T-cell (primary cell): ENCODE measurements at regions not wholly inside any gene's neighbourhood (a gene's known extent, or its start where the extent isn't known, plus 50 kb on each side); places are given as distances from the start of the nearest gene placed in this dataset.

Source experiments
- ATAC-seq, 4 experiments: fragments of 200-7000 bp in 3 of 4; fragments of 150-1000 bp in 1 of 4; cut with Tn5 transposase; replicated peaks in 1 of 4; 1 replicate in 3 of 4; 2 replicates in 1 of 4; pipeline ENCODE4 v1.10.0; 2021; ENCODE audit warnings: moderate library complexity in 3 of 4, mild to moderate bottlenecking in 2 of 4, moderate number of reproducible peaks in 1 of 4
- CTCF ChIA-PET, 2 donors: fragments of 300-600 bp; sonication (Branson Sonifier 250); formaldehyde crosslinking; loops; one replicate each; lab custom pipeline; 2022; ENCODE audit warnings: antibody characterized with exemption in 2 of 2; lab: Charles Lee
- POLR2A ChIA-PET, 2 donors: fragments of 300-600 bp; sonication (Branson Sonifier 250); formaldehyde crosslinking; loops; one replicate each; lab custom pipeline; 2022; ENCODE audit warnings: antibody characterized with exemption in 2 of 2; lab: Charles Lee
- DNase-seq, 35 experiments: peaks; one replicate each; pipeline versions ENCODE4 v3.0.0 to v3.0.0-alpha.2; 2013 to 2023
- H3K27ac ChIP-seq: one replicate; pipeline ENCODE4 v1.5.1; 2013; ENCODE audit warnings: low read length
- H3K27me3 ChIP-seq, 2 experiments: replicated peaks in 1 of 2; 1 replicate in 1 of 2; 2 replicates in 1 of 2; pipeline versions ENCODE4 v1.6.1 to v1.7.0; 2013; ENCODE audit warnings: low read length in 1 of 2, mixed read lengths in 1 of 2; ENCODE audit not compliant: control insufficient read depth in 2 of 2, insufficient read depth in 2 of 2; ENCODE audit errors: extremely low read depth in 1 of 2
- H3K36me3 ChIP-seq, 2 donors: 1 replicate in 1 of 2; 2 replicates in 1 of 2; pipeline versions ENCODE4 v1.6.1 to v1.7.0; 2013; ENCODE audit warnings: low read length in 1 of 2; ENCODE audit not compliant: control insufficient read depth in 2 of 2, insufficient read depth in 1 of 2; ENCODE audit errors: extremely low read depth in 1 of 2
- H3K4me1 ChIP-seq, 2 experiments: 1 replicate in 1 of 2; 2 replicates in 1 of 2; pipeline versions ENCODE4 v1.6.1 to v1.7.0; 2013; ENCODE audit warnings: low read length in 2 of 2, mixed read lengths in 1 of 2; ENCODE audit not compliant: insufficient read depth in 2 of 2, control insufficient read depth in 1 of 2; ENCODE audit errors: extremely low read depth in 1 of 2
- H3K4me3 ChIP-seq, 2 donors: 1 replicate in 1 of 2; 2 replicates in 1 of 2; pipeline versions ENCODE4 v1.5.1 to v1.7.0; 2013; ENCODE audit warnings: mild to moderate bottlenecking in 2 of 2, low read length in 1 of 2, moderate library complexity in 1 of 2; ENCODE audit not compliant: control insufficient read depth in 1 of 2; ENCODE audit errors: extremely low read depth in 1 of 2
- H3K9me3 ChIP-seq: 2 replicates; pipeline ENCODE4 v1.7.0; 2013
- H3K27ac Mint-ChIP-seq, 2 donors: one replicate each; pipeline ENCODE4 v1.8.0; 2020 to 2021; ENCODE audit warnings: mild to moderate bottlenecking in 2 of 2, mixed read lengths in 2 of 2
- H3K27me3 Mint-ChIP-seq, 2 donors: one replicate each; pipeline ENCODE4 v1.8.0; 2021 to 2022; ENCODE audit warnings: mixed read lengths in 2 of 2
- H3K36me3 Mint-ChIP-seq: one replicate; pipeline ENCODE4 v1.8.0; 2021; ENCODE audit warnings: mixed read lengths
- H3K4me1 Mint-ChIP-seq, 3 donors: one replicate each; pipeline ENCODE4 v1.8.0; 2020 to 2022; ENCODE audit warnings: mixed read lengths in 3 of 3, mild to moderate bottlenecking in 1 of 3
- H3K4me3 Mint-ChIP-seq, 3 donors: one replicate each; pipeline ENCODE4 v1.8.0; 2020 to 2022; ENCODE audit warnings: mild to moderate bottlenecking in 3 of 3, mixed read lengths in 3 of 3, moderate library complexity in 3 of 3
- H3K9me3 Mint-ChIP-seq, 3 donors: one replicate each; pipeline ENCODE4 v1.8.0; 2020 to 2022; ENCODE audit warnings: mixed read lengths in 3 of 3
- WGBS: methylation state at CpG from one replicate; pipeline ENCODE4 v1.1.5; 2013; ENCODE audit warnings: missing lambda C conversion rate; ENCODE audit not compliant: insufficient coverage; 5-methylcytosine and 5-hydroxymethylcytosine counted together

DNA sequence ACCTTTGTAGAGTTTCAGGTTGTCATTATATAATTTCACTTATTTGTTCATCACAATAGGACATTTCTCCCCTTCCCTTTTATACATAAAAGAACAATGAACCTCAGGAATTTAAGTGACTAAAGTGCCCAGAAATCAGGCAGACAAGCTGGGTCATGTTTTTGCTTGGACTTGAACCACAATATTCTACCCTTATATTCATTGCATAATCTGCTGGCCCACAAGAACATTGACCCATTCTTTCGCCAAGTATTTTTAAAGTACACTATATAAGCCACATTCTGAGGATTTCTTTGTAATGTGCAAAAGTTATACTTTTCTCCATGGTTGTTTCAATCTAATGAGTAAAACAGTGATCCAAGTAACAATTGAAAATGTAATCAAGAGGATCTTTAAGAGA is 637.5 kb upstream of the SLIT2 start:
- no peak overlapping the region for H3K4me3 Mint-ChIP-seq
- no peak for ATAC-seq
- H3K27me3 Mint-ChIP-seq = no peaks in the 10 kb centered on the region
- H3K36me3 ChIP-seq = no peaks in the 10 kb centered on the region
- no peaks in the 10 kb centered on the region for H3K27me3 ChIP-seq
- ChIA-PET CTCF (no interaction called here), POLR2A (no interaction called here)
- WGBS = no CpG with 5 or more reads among the region's 1 CpG
- H3K9me3 ChIP-seq = no peaks in the 10 kb centered on the region
- no peak overlapping the region for H3K27ac ChIP-seq
- H3K27ac Mint-ChIP-seq = no peak overlapping the region
- H3K36me3 Mint-ChIP-seq = no peaks in the 10 kb centered on the region
- no peak for DNase-seq
- H3K4me1 ChIP-seq = no peaks in the 10 kb centered on the region
- H3K4me3 ChIP-seq = no peak overlapping the region
- no peaks in the 10 kb centered on the region for H3K4me1 Mint-ChIP-seq
- peaks cover 22 to 32% (median 27%) of the 10 kb centered on the region in 3 donors for H3K9me3 Mint-ChIP-seq

DNA sequence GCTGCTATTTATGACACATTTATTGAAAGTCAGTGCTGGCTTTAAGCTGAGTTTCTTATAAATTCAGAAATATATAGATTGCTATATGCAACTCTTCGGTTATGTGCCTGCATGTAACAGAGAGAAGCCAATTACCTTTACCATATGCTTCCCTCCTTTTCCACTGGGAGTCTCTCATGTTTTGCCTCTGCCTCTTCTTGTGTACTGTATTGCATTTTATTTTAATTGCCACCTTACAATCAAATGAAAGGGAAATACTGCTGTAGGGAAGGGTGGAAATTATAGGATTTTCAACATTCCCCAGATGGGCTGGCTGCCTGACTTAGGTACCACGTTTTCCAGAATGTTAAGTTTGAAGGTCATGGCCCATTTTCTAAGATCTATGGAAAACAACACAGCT is 655.4 kb upstream of the SLIT2 start:
- Histone ChIP-seq H3K4me3 (no peak overlapping the region), H3K27ac (no peak overlapping the region), H3K36me3 (no peaks in the 10 kb centered on the region), H3K27me3 (no peaks in the 10 kb centered on the region), H3K4me1 (no peaks in the 10 kb centered on the region), H3K9me3 (peaks cover 2% of the 10 kb centered on the region)
- Mint-ChIP-seq H3K4me1 (no peaks in the 10 kb centered on the region), H3K4me3 (no peak overlapping the region), H3K9me3 (peaks cover 11 to 21% (median 17%) of the 10 kb centered on the region in 3 donors), H3K36me3 (no peaks in the 10 kb centered on the region), H3K27me3 (no peaks in the 10 kb centered on the region), H3K27ac (no peak overlapping the region)
- CTCF ChIA-PET = interaction anchor here in 1 of 2 donors (0.5 kb wide), 1 partner anchor 1288 kb away, joined by 8 read pairs; no protein-coding TSS in a partner anchor
- ATAC-seq (no peak), DNase-seq (no peak)
- POLR2A ChIA-PET = no interaction called here
- 17% methylated on average over 1 of the region's 2 CpGs for WGBS

DNA sequence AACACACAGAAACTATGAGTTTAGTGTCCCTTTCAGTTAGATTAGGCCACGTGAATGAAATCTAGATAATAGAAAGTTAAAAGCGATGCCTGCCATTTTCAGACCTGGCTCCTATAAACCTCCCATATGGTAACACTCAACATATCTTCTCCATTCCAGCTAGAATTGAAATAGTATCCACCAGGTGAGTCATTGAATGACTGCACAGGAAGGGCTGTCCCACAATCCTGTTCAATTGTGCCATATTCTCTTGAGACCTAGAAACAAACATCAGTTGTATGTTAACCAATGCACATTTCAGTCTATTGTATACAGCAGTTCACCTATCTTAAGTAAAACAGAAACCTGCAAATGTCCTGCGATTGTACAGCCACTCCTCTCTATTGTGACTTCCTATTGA is 659.3 kb upstream of the SLIT2 start:
- no peaks in the 10 kb centered on the region for H3K4me1 Mint-ChIP-seq
- H3K27ac ChIP-seq = no peak overlapping the region
- ChIA-PET POLR2A (no interaction called here), CTCF (interaction anchor here in 1 of 2 donors (0.6 kb wide), 1 partner anchor 678 kb away, joined by 3 read pairs; no protein-coding TSS in a partner anchor)
- H3K36me3 ChIP-seq = no peaks in the 10 kb centered on the region
- H3K9me3 ChIP-seq = peaks cover 2% of the 10 kb centered on the region
- H3K9me3 Mint-ChIP-seq = peaks cover 12 to 23% (median 19%) of the 10 kb centered on the region in 3 donors
- H3K27me3 ChIP-seq = no peaks in the 10 kb centered on the region
- WGBS = no CpG with 5 or more reads among the region's 3 CpGs
- no peak for DNase-seq
- H3K27me3 Mint-ChIP-seq = no peaks in the 10 kb centered on the region
- H3K4me3 Mint-ChIP-seq = no peak overlapping the region
- ATAC-seq = no peak
- H3K4me1 ChIP-seq = no peaks in the 10 kb centered on the region
- H3K36me3 Mint-ChIP-seq = no peaks in the 10 kb centered on the region
- H3K27ac Mint-ChIP-seq = no peak overlapping the region
- H3K4me3 ChIP-seq = no peak overlapping the region

DNA sequence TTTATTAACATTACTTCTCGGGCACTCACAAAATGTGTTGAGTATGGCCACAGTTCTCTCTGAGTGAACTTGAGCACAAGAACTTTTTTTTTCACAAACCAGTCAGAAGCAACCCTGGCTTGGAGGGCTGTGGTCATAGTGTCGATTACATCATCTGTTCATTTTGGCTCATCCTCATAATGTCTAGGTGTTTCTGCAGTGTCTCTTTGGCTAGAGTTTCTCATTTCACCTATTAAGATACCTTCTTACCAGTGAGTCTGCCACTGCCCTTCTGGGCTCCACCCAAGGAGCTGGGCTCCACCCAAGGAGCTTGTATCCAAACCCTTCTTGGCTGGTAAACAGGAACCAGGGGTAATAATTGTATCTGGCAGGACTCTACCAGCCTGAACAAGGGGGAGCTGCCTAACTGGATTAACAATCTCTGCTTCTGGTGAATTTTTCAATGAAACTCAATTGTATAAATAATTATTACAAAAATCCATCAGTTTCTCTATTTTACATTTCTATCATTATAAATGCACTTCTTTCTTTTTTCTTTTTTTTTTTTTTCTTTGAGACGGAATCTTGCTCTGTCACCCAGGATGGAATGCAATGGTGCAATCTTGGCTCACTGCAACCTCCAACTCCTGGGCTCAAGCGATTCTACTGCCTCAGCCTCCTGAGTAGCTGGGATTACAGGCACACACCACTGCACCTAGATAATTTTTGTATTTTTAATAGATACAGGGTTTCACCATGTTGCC is 667.7 kb upstream of the SLIT2 start:
- Histone ChIP-seq H3K27me3 (no peaks in the 10 kb centered on the region), H3K4me3 (no peak overlapping the region), H3K36me3 (no peaks in the 10 kb centered on the region), H3K4me1 (no peaks in the 10 kb centered on the region), H3K27ac (no peak overlapping the region), H3K9me3 (no peaks in the 10 kb centered on the region)
- DNase-seq (no peak), ATAC-seq (no peak)
- peaks cover 0 to 17% (median 10%) of the 10 kb centered on the region in 3 donors for H3K9me3 Mint-ChIP-seq
- no peaks in the 10 kb centered on the region for H3K36me3 Mint-ChIP-seq
- no peaks in the 10 kb centered on the region for H3K4me1 Mint-ChIP-seq
- no peaks in the 10 kb centered on the region for H3K27me3 Mint-ChIP-seq
- ChIA-PET CTCF (no interaction called here), POLR2A (no interaction called here)
- H3K4me3 Mint-ChIP-seq = no peak overlapping the region
- WGBS = no CpG with 5 or more reads among the region's 4 CpGs
- H3K27ac Mint-ChIP-seq = no peak overlapping the region

DNA sequence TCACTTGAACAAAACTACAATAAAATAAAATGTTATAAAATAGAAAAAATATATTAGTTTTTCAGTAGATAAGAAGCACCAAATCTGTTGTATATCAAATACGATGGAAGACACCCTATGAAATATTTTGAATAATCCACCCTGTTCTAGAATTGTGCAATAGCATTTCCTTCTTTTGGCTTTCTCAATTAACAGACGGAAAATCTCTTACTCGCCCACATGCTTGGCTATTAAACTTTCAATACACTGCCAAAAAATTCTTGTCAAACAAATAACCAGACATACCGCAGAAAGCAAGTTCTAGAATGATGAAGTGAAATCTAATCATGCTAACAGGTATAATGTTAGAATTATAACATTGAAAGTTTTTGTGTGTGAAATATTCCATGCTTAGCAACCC is 671.6 kb upstream of the SLIT2 start:
- CTCF ChIA-PET = no interaction called here
- Histone ChIP-seq H3K9me3 (no peaks in the 10 kb centered on the region), H3K27me3 (no peaks in the 10 kb centered on the region), H3K36me3 (no peaks in the 10 kb centered on the region), H3K4me1 (no peaks in the 10 kb centered on the region), H3K4me3 (no peak overlapping the region), H3K27ac (no peak overlapping the region)
- POLR2A ChIA-PET = interaction anchor here in 1 of 2 donors (0.6 kb wide), 1 partner anchor 1008 kb away, joined by 3 read pairs; no protein-coding TSS in a partner anchor
- DNase-seq (no peak), ATAC-seq (no peak)
- Mint-ChIP-seq H3K4me3 (no peak overlapping the region), H3K36me3 (no peaks in the 10 kb centered on the region), H3K27me3 (no peaks in the 10 kb centered on the region), H3K27ac (no peak overlapping the region), H3K9me3 (peaks cover 4 to 24% (median 15%) of the 10 kb centered on the region in 3 donors), H3K4me1 (no peaks in the 10 kb centered on the region)
- no CpG with 5 or more reads among the region's 4 CpGs for WGBS

DNA sequence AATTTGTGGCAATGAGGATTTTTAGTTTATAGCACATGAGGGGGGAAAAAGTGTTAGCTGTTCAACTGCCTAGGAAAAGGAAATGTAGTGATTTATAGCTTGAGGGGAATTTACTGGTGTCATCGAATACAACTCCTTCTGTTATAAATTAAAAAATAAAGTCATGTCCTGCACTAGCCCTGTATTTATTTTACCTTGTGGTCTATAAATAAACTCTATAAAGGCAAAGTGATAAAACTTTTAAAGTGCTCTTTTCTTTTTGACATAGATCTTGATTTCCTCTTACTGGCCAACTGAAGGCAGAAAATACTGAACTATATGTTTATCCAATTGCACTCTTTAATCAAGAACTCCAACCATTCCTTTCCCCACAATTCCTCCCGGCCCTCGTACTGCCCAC is 672.1 kb upstream of the SLIT2 start:
- H3K4me3 Mint-ChIP-seq = no peak overlapping the region
- no peaks in the 10 kb centered on the region for H3K4me1 Mint-ChIP-seq
- H3K36me3 ChIP-seq = no peaks in the 10 kb centered on the region
- H3K27me3 ChIP-seq = no peaks in the 10 kb centered on the region
- no peaks in the 10 kb centered on the region for H3K27me3 Mint-ChIP-seq
- no peaks in the 10 kb centered on the region for H3K9me3 ChIP-seq
- DNase-seq = no peak
- ChIA-PET CTCF (no interaction called here), POLR2A (interaction anchor here in 1 of 2 donors (0.6 kb wide), 1 partner anchor 1009 kb away, joined by 3 read pairs; no protein-coding TSS in a partner anchor)
- H3K36me3 Mint-ChIP-seq = no peaks in the 10 kb centered on the region
- ATAC-seq = no peak
- no peak overlapping the region for H3K27ac ChIP-seq
- H3K4me3 ChIP-seq = no peak overlapping the region
- H3K27ac Mint-ChIP-seq = no peak overlapping the region
- H3K4me1 ChIP-seq = no peaks in the 10 kb centered on the region
- H3K9me3 Mint-ChIP-seq = peaks cover 4 to 24% (median 13%) of the 10 kb centered on the region in 3 donors
- 50% methylated on average over 2 of the region's 3 CpGs for WGBS
